Tibial artery (tissue), 4 donors: ENCODE measurements at regions not wholly inside any gene's neighbourhood (a gene's known extent, or its start where the extent isn't known, plus 50 kb on each side); places are given as distances from the start of the nearest gene placed in this dataset.

Experiments
- DNase-seq, 2 donors: peaks; one replicate each; pipeline ENCODE4 v3.0.0-alpha.2; 2019
- H3K27ac ChIP-seq, 2 donors: fragments of 200-600 bp; sonication (generic) in 1 of 2; 1 replicate in 1 of 2; 2 replicates in 1 of 2; pipeline ENCODE4 v1.5.1; 2018 to 2019; ENCODE audit warnings: mild to moderate bottlenecking in 1 of 2
- H3K27me3 ChIP-seq, 2 donors: fragments of 200-600 bp; sonication (generic) in 1 of 2; one replicate each; pipeline versions ENCODE4 v1.5.1 to v1.6.0; 2016 to 2019
- H3K36me3 ChIP-seq, 3 donors: fragments of 200-600 bp; sonication (generic) in 2 of 3; one replicate each; pipeline ENCODE4 v1.5.1; 2016 to 2019; ENCODE audit warnings: mild to moderate bottlenecking in 2 of 3
- H3K4me1 ChIP-seq, 4 donors: fragments of 200-600 bp; sonication (generic) in 2 of 4; 1 replicate in 3 of 4; 2 replicates in 1 of 4; pipeline ENCODE4 v1.5.1; 2016 to 2019
- H3K4me3 ChIP-seq, 2 donors: fragments of 200-600 bp; sonication (generic) in 1 of 2; 1 replicate in 1 of 2; 2 replicates in 1 of 2; pipeline ENCODE4 v1.5.1; 2018 to 2019; ENCODE audit warnings: mild to moderate bottlenecking in 2 of 2
- H3K9me3 ChIP-seq, 3 donors: fragments of 200-600 bp; sonication (generic) in 1 of 3; one replicate each; pipeline ENCODE4 v1.5.1; 2016 to 2019
- intact Hi-C: fragments of 100-400 bp; cut with DNase I; formaldehyde crosslinking; loops from one replicate; pipeline ENCODE4 v1.15.0; 2023; ENCODE audit warnings: low total_unique reads
- TF ChIP-seq, protein P1 (sequence below), 2 experiments: fragments of 200-600 bp in 1 of 2; fragments of 450-650 bp in 1 of 2; IDR thresholded peaks; one replicate each; pipeline ENCODE4 v1.5.1; 2017 to 2019; ENCODE audit warnings: antibody characterized with exemption in 2 of 2, mild to moderate bottlenecking in 1 of 2, moderate library complexity in 1 of 2

DNA sequence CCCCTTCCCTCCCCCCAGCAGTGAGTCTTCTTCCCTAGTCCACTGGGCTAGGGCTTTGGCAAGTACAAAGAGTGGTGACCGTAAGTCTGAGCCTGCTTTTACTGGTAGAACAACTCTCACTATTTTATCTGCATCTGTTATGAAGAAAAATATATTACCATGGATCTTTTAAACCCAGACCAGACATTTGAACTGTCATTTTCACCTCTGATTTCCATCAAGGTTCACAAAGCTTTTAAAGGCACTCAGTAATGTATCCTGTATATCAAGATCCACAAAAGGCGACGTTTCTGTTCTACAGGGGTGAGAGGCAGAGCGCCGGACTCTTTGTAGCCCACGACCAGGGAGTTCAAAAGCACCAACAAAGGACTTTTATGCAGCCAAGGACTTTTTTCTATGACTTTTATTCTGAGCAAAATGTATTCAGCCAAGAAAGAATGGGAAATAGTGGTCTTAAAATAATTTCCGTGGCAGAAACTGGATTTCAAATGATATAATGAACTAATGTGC lies 388.3 kb downstream of the ANXA1 start:
- Histone ChIP-seq H3K4me3 (no peak overlapping the region), H3K4me1 (no peaks in the 10 kb centered on the region), H3K9me3 (no peaks in the 10 kb centered on the region), H3K27ac (no peak overlapping the region), H3K36me3 (no peaks in the 10 kb centered on the region), H3K27me3 (no peaks in the 10 kb centered on the region)
- intact Hi-C loops, result no loop called here
- TF ChIP-seq, protein P1, sequence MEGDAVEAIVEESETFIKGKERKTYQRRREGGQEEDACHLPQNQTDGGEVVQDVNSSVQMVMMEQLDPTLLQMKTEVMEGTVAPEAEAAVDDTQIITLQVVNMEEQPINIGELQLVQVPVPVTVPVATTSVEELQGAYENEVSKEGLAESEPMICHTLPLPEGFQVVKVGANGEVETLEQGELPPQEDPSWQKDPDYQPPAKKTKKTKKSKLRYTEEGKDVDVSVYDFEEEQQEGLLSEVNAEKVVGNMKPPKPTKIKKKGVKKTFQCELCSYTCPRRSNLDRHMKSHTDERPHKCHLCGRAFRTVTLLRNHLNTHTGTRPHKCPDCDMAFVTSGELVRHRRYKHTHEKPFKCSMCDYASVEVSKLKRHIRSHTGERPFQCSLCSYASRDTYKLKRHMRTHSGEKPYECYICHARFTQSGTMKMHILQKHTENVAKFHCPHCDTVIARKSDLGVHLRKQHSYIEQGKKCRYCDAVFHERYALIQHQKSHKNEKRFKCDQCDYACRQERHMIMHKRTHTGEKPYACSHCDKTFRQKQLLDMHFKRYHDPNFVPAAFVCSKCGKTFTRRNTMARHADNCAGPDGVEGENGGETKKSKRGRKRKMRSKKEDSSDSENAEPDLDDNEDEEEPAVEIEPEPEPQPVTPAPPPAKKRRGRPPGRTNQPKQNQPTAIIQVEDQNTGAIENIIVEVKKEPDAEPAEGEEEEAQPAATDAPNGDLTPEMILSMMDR (IDR thresholded peaks at IDR 0.05), result no peak
- no peak for DNase-seq

DNA sequence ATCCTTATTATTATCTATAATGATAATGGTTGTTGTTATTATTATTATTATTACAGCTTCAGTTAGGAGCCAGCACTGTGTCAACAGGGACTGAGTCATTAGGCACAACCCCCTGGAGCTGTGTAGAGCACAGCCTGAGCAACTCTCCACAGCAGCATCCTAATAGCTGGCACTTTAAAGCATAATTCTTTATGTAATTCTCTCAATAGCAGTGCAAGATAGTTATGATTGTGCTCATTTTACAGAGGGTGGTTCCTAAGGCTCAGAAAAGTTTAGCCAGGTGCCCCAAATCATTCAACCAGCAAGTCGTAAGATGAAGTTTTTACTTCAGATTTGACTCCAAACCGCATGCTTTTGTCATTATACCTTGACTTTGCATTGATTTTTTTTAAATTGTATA lies 390.3 kb downstream of the ANXA1 start:
- H3K4me1 ChIP-seq, result no peaks in the 10 kb centered on the region
- no peak overlapping the region for H3K4me3 ChIP-seq
- no peak overlapping the region for H3K27ac ChIP-seq
- TF ChIP-seq, protein P1 (IDR thresholded peaks at IDR 0.05), result no peak
- intact Hi-C loops, result no loop called here
- DNase-seq, result no peak
- H3K36me3 ChIP-seq, result no peaks in the 10 kb centered on the region
- no peaks in the 10 kb centered on the region for H3K27me3 ChIP-seq
- H3K9me3 ChIP-seq, result no peaks in the 10 kb centered on the region

DNA sequence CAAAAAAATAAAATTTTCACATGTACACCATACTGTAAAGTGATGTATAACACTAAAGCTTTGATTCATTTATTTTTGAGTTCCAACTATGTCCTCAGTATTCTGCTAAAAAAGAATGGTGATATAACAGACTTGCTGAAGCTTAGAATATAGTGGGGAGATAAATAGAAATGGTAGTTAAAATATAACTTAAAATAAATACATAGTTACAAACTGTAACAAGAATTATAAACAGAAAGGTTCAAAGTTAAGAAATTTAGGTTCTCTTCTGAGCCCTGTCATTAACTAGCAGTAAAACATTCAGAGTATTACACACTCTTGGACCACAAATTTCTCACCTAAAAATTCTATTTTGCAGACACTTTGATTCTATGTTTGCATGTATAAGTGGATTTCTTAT lies 392.1 kb downstream of the ANXA1 start:
- Histone ChIP-seq H3K4me1 (no peaks in the 10 kb centered on the region), H3K9me3 (no peaks in the 10 kb centered on the region), H3K36me3 (no peaks in the 10 kb centered on the region), H3K4me3 (no peak overlapping the region), H3K27me3 (no peaks in the 10 kb centered on the region), H3K27ac (no peak overlapping the region)
- intact Hi-C loops, result no loop called here
- TF ChIP-seq, protein P1 (IDR thresholded peaks at IDR 0.05), result no peak
- no peak for DNase-seq

DNA sequence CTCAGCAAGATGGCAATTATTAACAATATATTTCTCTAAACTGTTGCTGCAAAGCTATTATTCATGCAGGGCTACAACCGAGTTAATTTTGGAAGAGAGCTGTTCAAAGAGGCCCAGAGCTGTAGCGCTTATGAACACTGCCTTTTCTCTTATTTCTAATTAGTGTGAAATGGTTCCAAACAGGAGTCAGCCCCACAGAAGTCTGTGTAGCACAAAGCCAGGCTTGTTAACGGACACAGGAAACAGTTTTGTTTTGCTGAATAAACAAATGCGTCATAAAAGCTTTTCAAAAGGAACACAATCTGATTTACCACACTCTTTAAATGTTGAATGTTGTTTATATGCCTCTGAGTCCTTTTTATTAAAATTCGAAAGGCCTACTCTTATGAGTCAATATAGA lies 396.5 kb downstream of the ANXA1 start:
- DNase-seq, result no peak
- TF ChIP-seq, protein P1 (IDR thresholded peaks at IDR 0.05), result no peak

DNA sequence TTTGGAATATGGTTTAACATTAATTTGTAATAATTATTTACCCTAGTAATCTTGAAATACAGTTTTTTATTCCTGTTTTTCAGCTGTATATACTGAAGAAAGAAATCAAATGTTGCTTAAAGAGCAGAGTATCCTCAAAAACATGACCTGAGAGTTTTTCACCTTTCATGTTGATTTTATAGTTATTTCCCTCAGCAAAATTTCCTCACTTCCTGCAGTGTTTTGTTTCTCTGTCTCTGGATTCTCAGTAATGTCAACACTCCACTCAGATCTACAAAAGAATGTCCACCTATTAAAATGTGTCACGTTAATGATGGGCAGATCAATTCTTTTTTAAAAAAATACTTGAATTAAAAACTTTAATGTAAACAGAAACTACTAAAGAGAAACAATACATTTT lies 398.3 kb downstream of the ANXA1 start:
- no peak for DNase-seq
- intact Hi-C loops, result no loop called here
- H3K27ac ChIP-seq, result no peak overlapping the region
- H3K4me1 ChIP-seq, result no peaks in the 10 kb centered on the region
- TF ChIP-seq, protein P1 (IDR thresholded peaks at IDR 0.05), result no peak
- H3K9me3 ChIP-seq, result no peaks in the 10 kb centered on the region
- H3K27me3 ChIP-seq, result no peaks in the 10 kb centered on the region
- no peak overlapping the region for H3K4me3 ChIP-seq
- H3K36me3 ChIP-seq, result no peaks in the 10 kb centered on the region

More for the DNA sequence above, 396.5 kb downstream of the ANXA1 start:
- intact Hi-C loops, result no loop called here
- no peak overlapping the region for H3K4me3 ChIP-seq
- H3K36me3 ChIP-seq, result no peaks in the 10 kb centered on the region
- no peak overlapping the region for H3K27ac ChIP-seq
- no peaks in the 10 kb centered on the region for H3K4me1 ChIP-seq
- H3K27me3 ChIP-seq, result no peaks in the 10 kb centered on the region
- no peaks in the 10 kb centered on the region for H3K9me3 ChIP-seq

DNA sequence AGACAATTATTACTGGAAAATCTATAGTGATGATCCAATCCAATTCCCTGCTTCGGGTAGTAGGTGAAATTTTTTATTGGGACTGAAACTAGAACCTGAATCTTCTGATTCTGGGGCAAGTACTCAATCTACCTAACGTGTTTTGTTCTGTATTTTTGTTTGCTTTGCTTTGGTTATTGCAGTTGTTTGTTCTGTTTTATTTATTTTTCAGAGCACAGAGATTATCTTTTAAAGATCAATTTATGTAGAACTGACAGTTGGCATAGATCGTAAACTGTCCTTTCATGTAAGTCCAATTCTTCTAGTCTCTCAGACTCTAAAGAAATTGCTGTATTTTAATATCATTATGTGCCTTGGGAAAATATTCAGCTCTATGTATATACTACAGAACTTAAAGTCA lies 401.6 kb downstream of the ANXA1 start:
- TF ChIP-seq, protein P1 (IDR thresholded peaks at IDR 0.05), result no peak
- intact Hi-C loops, result no loop called here
- H3K27ac ChIP-seq, result no peak overlapping the region
- no peaks in the 10 kb centered on the region for H3K36me3 ChIP-seq
- H3K4me3 ChIP-seq, result no peak overlapping the region
- DNase-seq, result no peak
- H3K9me3 ChIP-seq, result no peaks in the 10 kb centered on the region
- H3K27me3 ChIP-seq, result no peaks in the 10 kb centered on the region
- H3K4me1 ChIP-seq, result no peaks in the 10 kb centered on the region
